Mesendoderm (in vitro differentiated cells): ENCODE measurements at regions not wholly inside any gene's neighbourhood (a gene's known extent, or its start where the extent isn't known, plus 50 kb on each side); places are given as distances from the start of the nearest gene placed in this dataset.
A peak's percentile ranks its signal among the peaks of the same experiment; 100 is the strongest.

ENCODE experiments used
- DNase-seq: peaks from one replicate; pipeline ENCODE4 v3.0.0; 2013
- H2AK5ac ChIP-seq: 2 replicates; pipeline ENCODE4 v1.6.1; 2013; ENCODE audit warnings: low read length, inconsistent platforms
- H2BK120ac ChIP-seq: 2 replicates; pipeline ENCODE4 v1.6.1; 2013; ENCODE audit warnings: low read depth, mild to moderate bottlenecking, low read length, moderate library complexity, mixed read lengths
- H2BK15ac ChIP-seq: replicated peaks from 2 replicates; pipeline ENCODE4 v1.6.1; 2013; ENCODE audit warnings: low read depth, mild to moderate bottlenecking, moderate library complexity
- H2BK5ac ChIP-seq: 2 replicates; pipeline ENCODE4 v1.6.1; 2013; ENCODE audit warnings: low read length, inconsistent platforms
- H3K18ac ChIP-seq: 2 replicates; pipeline ENCODE4 v1.6.1; 2013; ENCODE audit warnings: mild to moderate bottlenecking, low read length, mixed read lengths
- H3K23ac ChIP-seq: one replicate; pipeline ENCODE4 v1.6.1; 2013; ENCODE audit warnings: low read length
- H3K27ac ChIP-seq: 2 replicates; pipeline ENCODE4 v1.5.1; 2013; ENCODE audit warnings: low read depth, mild to moderate bottlenecking, inconsistent platforms, low read length, moderate library complexity
- H3K27me3 ChIP-seq: 2 replicates; pipeline ENCODE4 v1.6.1; 2013; ENCODE audit warnings: low read length, control low read depth, mild to moderate bottlenecking, inconsistent platforms; ENCODE audit not compliant: insufficient read depth, poor library complexity
- H3K36me3 ChIP-seq: 2 replicates; pipeline ENCODE4 v1.6.1; 2013; ENCODE audit warnings: low read length, inconsistent platforms; ENCODE audit not compliant: control insufficient read depth, insufficient read depth
- H3K4ac ChIP-seq: one replicate; pipeline ENCODE4 v1.6.1; 2013; ENCODE audit warnings: low read depth, mild to moderate bottlenecking, low read length, moderate library complexity
- H3K4me1 ChIP-seq: 2 replicates; pipeline ENCODE4 v1.6.1; 2013; ENCODE audit warnings: low read depth, low read length, inconsistent platforms; ENCODE audit not compliant: control insufficient read depth
- H3K4me2 ChIP-seq: 2 replicates; pipeline ENCODE4 v1.6.1; 2013; ENCODE audit warnings: low read length
- H3K4me3 ChIP-seq: 2 replicates; pipeline ENCODE4 v1.5.1; 2013; ENCODE audit warnings: mild to moderate bottlenecking, low read length
- H3K56ac ChIP-seq: one replicate; pipeline ENCODE4 v1.6.1; 2013; ENCODE audit warnings: low read length
- H3K79me1 ChIP-seq: 2 replicates; pipeline ENCODE4 v1.6.1; 2013; ENCODE audit warnings: low read length, inconsistent platforms
- H3K79me2 ChIP-seq: 2 replicates; pipeline ENCODE4 v1.6.1; 2013; ENCODE audit warnings: mild to moderate bottlenecking, low read length; ENCODE audit not compliant: control insufficient read depth, insufficient read depth
- H3K9ac ChIP-seq: 2 replicates; pipeline ENCODE4 v1.6.1; 2013; ENCODE audit warnings: low read length, inconsistent platforms
- H4K5ac ChIP-seq: one replicate; pipeline ENCODE4 v1.6.1; 2013; ENCODE audit warnings: low read length
- H4K8ac ChIP-seq: one replicate; pipeline ENCODE4 v1.6.1; 2013; ENCODE audit warnings: low read depth, mild to moderate bottlenecking, control low read depth, low read length, moderate library complexity
- WGBS: extraction: QIAGEN DNeasy Blood & Tissue Kit; methylation state at CpG from one replicate; pipeline ENCODE4 v1.1.7; 2013; ENCODE audit warnings: low lambda C conversion rate, missing lambda C conversion rate; ENCODE audit not compliant: insufficient coverage; ENCODE audit errors: extremely low coverage; 5-methylcytosine and 5-hydroxymethylcytosine counted together

GRCh38 chr14:83021323-83021722 is 1487.7 kb upstream of the SEL1L start:
- no peak overlapping the region for H2BK120ac ChIP-seq

DNA sequence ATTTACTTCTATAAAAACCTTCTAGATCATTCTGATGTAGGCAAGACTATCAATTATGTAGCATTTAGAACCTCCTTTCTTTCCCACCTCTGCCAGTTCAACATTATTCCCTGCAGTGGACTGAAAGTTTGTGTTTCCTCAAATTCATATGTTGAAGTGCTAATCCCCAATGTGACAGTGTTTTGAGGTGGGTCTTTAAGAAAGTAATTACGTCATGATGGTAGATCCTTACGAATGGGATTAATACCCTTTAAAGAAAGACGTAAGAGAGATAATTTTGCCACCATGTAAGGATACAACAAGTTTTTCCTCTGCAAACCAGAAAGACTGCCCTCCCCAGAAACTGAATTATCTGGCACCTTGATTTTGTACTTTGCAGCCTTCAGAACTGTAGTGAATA is 1489.7 kb upstream of the SEL1L start:
- H3K36me3 ChIP-seq = no peaks in the 10 kb centered on the region
- no peak overlapping the region for H3K56ac ChIP-seq
- H2BK5ac ChIP-seq = no peak overlapping the region
- H3K4ac ChIP-seq = no peak overlapping the region
- no peaks in the 10 kb centered on the region for H3K27me3 ChIP-seq
- H3K9ac ChIP-seq = no peak overlapping the region
- H3K4me2 ChIP-seq = no peak overlapping the region
- no peak overlapping the region for H4K5ac ChIP-seq
- H2BK120ac ChIP-seq = no peak overlapping the region
- no peaks in the 10 kb centered on the region for H3K79me1 ChIP-seq
- WGBS = no CpG with 5 or more reads among the region's 3 CpGs
- no peak overlapping the region for H2BK15ac ChIP-seq
- H3K4me1 ChIP-seq = no peaks in the 10 kb centered on the region
- DNase-seq = no peak
- no peak overlapping the region for H4K8ac ChIP-seq
- no peaks in the 10 kb centered on the region for H3K79me2 ChIP-seq
- no peak overlapping the region for H2AK5ac ChIP-seq
- no peak overlapping the region for H3K27ac ChIP-seq
- no peak overlapping the region for H3K18ac ChIP-seq
- H3K23ac ChIP-seq = no peak overlapping the region
- no peak overlapping the region for H3K4me3 ChIP-seq

More at GRCh38 chr14:83021323-83021722, 1487.7 kb upstream of the SEL1L start:
- H4K5ac ChIP-seq = no peak overlapping the region
- no peak overlapping the region for H3K4me2 ChIP-seq
- no peak for DNase-seq
- no peak overlapping the region for H3K9ac ChIP-seq
- no peaks in the 10 kb centered on the region for H3K79me2 ChIP-seq
- H3K27ac ChIP-seq = no peak overlapping the region
- H3K4me3 ChIP-seq = no peak overlapping the region
- H2AK5ac ChIP-seq = no peak overlapping the region
- WGBS = no CpG with 5 or more reads among the region's 2 CpGs
- no peak overlapping the region for H2BK5ac ChIP-seq
- no peaks in the 10 kb centered on the region for H3K4me1 ChIP-seq
- no peak overlapping the region for H2BK15ac ChIP-seq
- H3K4ac ChIP-seq = no peak overlapping the region
- no peak overlapping the region for H3K18ac ChIP-seq
- H3K79me1 ChIP-seq = no peaks in the 10 kb centered on the region
- H3K27me3 ChIP-seq = no peaks in the 10 kb centered on the region
- H3K56ac ChIP-seq = no peak overlapping the region
- H3K36me3 ChIP-seq = no peaks in the 10 kb centered on the region
- H3K23ac ChIP-seq = no peak overlapping the region
- no peak overlapping the region for H4K8ac ChIP-seq

DNA sequence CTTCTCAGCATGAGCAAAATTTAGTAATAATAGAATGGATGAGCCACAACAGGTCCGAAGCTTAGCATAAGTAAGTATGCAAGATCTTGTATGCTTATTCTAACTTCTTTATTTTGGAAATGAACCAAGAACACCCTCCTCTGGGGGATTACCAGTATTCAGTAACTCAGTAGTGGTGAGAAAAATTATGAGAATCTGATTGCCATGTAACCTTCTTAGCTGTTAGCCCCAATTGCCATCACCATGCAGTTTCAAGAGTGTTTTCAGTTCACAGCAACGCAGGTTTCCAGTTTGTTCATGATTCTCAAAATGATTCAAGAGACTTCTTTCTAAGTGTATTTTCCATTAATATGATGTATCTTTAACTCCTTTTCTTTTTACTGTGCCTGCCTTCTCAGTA is 1507.6 kb upstream of the SEL1L start:
- H3K18ac ChIP-seq = no peak overlapping the region
- WGBS = no CpG with 5 or more reads among the region's 2 CpGs
- H2BK120ac ChIP-seq = no peak overlapping the region
- no peaks in the 10 kb centered on the region for H3K79me1 ChIP-seq
- no peak overlapping the region for H3K4ac ChIP-seq
- no peaks in the 10 kb centered on the region for H3K36me3 ChIP-seq
- no peak overlapping the region for H3K23ac ChIP-seq
- H2AK5ac ChIP-seq = no peak overlapping the region
- DNase-seq = no peak
- no peak overlapping the region for H2BK5ac ChIP-seq
- H3K4me3 ChIP-seq = no peak overlapping the region
- H3K4me1 ChIP-seq = no peaks in the 10 kb centered on the region
- no peak overlapping the region for H3K9ac ChIP-seq
- no peak overlapping the region for H2BK15ac ChIP-seq
- no peak overlapping the region for H4K5ac ChIP-seq
- H3K27me3 ChIP-seq = no peaks in the 10 kb centered on the region
- H3K79me2 ChIP-seq = no peaks in the 10 kb centered on the region
- no peak overlapping the region for H3K4me2 ChIP-seq
- H4K8ac ChIP-seq = no peak overlapping the region
- H3K27ac ChIP-seq = no peak overlapping the region
- H3K56ac ChIP-seq = no peak overlapping the region

GRCh38 chr14:83042858-83043257 is 1509.2 kb upstream of the SEL1L start:
- H3K79me1 ChIP-seq = no peaks in the 10 kb centered on the region
- H3K4ac ChIP-seq = no peak overlapping the region
- H4K8ac ChIP-seq = no peak overlapping the region
- no peak overlapping the region for H3K4me3 ChIP-seq
- H3K4me1 ChIP-seq = no peaks in the 10 kb centered on the region
- no peak for DNase-seq
- H3K18ac ChIP-seq = no peak overlapping the region
- no peak overlapping the region for H2AK5ac ChIP-seq
- H2BK15ac ChIP-seq = no peak overlapping the region
- H3K23ac ChIP-seq = no peak overlapping the region
- H3K27ac ChIP-seq = no peak overlapping the region
- H4K5ac ChIP-seq = no peak overlapping the region
- no CpG with 5 or more reads among the region's 2 CpGs for WGBS
- H3K9ac ChIP-seq = no peak overlapping the region
- H2BK120ac ChIP-seq = no peak overlapping the region
- no peaks in the 10 kb centered on the region for H3K27me3 ChIP-seq
- H3K79me2 ChIP-seq = no peaks in the 10 kb centered on the region
- H2BK5ac ChIP-seq = no peak overlapping the region
- H3K4me2 ChIP-seq = no peak overlapping the region
- no peaks in the 10 kb centered on the region for H3K36me3 ChIP-seq
- H3K56ac ChIP-seq = no peak overlapping the region

- no peaks in the 10 kb centered on the region for H3K36me3 ChIP-seq
- H3K4me2 ChIP-seq = no peak overlapping the region
- DNase-seq = peak; percentile 88
- H3K4me1 ChIP-seq = no peaks in the 10 kb centered on the region
- H4K5ac ChIP-seq = no peak overlapping the region
- no peak overlapping the region for H4K8ac ChIP-seq
- no peaks in the 10 kb centered on the region for H3K27me3 ChIP-seq
- H3K18ac ChIP-seq = no peak overlapping the region
- H3K79me2 ChIP-seq = no peaks in the 10 kb centered on the region
- H3K23ac ChIP-seq = no peak overlapping the region
- WGBS = no CpG with 5 or more reads among the region's 1 CpG
- no peak overlapping the region for H3K56ac ChIP-seq
- no peak overlapping the region for H3K27ac ChIP-seq
- no peak overlapping the region for H2BK5ac ChIP-seq
- H3K4ac ChIP-seq = no peak overlapping the region
- H2BK120ac ChIP-seq = no peak overlapping the region
- no peak overlapping the region for H3K4me3 ChIP-seq
- no peak overlapping the region for H2AK5ac ChIP-seq
- H3K79me1 ChIP-seq = no peaks in the 10 kb centered on the region
- no peak overlapping the region for H3K9ac ChIP-seq
- no peak overlapping the region for H2BK15ac ChIP-seq
These were observed 1510.3 kb upstream of the SEL1L start for GRCh38 chr14:83044001-83044400.

DNA sequence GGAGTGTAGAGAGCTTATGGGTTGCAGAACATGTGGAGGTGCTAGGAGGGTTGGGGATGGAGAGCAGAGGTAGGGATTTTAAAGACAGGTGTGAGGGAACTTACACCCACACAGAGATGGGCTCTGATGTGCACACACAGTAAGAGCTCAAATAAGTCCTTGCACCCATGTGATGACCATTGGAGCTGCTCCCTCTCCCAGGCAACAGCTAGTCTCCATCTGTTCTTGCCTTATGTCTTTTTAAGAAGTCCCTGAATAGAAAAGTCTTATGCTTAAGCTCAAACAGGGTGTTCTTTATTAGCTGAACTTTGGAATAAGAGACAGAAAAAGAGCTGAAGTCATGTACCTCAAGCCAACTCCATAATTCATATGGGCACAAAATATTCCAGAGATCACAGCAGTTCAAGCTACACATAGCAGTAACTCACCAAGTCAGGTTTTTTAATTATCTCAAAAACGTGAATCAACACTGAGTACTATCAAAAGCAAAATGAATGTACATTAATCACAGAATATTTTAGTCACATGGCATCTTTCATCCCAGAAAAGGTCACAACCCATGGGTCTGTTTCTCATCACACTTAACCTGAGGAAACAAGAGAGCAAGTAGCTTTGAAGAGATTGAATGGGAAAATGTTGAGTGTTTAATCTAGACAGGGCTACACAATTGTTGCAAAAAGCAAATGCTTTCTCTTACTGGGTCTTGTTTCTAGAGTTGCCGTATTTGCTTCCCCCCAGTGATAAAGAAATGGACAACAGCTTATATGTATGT is 1513.6 kb upstream of the SEL1L start:
- Histone ChIP-seq H3K27ac (no peak overlapping the region), H3K56ac (no peak overlapping the region)
- no CpG with 5 or more reads among the region's 2 CpGs for WGBS

More for the DNA sequence above, 1513.6 kb upstream of the SEL1L start:
- Histone ChIP-seq H3K4me3 (no peak overlapping the region), H3K36me3 (no peaks in the 10 kb centered on the region), H3K4me2 (no peak overlapping the region), H3K23ac (no peak overlapping the region), H4K5ac (no peak overlapping the region), H3K79me2 (no peaks in the 10 kb centered on the region), H2BK15ac (no peak overlapping the region), H3K9ac (no peak overlapping the region), H3K18ac (no peak overlapping the region), H3K79me1 (no peaks in the 10 kb centered on the region), H2AK5ac (no peak overlapping the region), H4K8ac (no peak overlapping the region), H2BK5ac (no peak overlapping the region), H3K4ac (no peak overlapping the region), H3K27me3 (no peaks in the 10 kb centered on the region), H3K4me1 (no peaks in the 10 kb centered on the region), H2BK120ac (no peak overlapping the region)
- DNase-seq = no peak
